ENCODE measurements at regions not wholly inside any gene's neighbourhood (a gene's known extent, or its start where the extent isn't known, plus 50 kb on each side); places are given as distances from the start of the nearest gene placed in this dataset.

- TF ChIP-seq, protein P1, sequence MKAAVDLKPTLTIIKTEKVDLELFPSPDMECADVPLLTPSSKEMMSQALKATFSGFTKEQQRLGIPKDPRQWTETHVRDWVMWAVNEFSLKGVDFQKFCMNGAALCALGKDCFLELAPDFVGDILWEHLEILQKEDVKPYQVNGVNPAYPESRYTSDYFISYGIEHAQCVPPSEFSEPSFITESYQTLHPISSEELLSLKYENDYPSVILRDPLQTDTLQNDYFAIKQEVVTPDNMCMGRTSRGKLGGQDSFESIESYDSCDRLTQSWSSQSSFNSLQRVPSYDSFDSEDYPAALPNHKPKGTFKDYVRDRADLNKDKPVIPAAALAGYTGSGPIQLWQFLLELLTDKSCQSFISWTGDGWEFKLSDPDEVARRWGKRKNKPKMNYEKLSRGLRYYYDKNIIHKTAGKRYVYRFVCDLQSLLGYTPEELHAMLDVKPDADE (CRISPR knock-in tag; IDR thresholded peaks at IDR 0.05): no peak
- TF ChIP-seq DZIP1 (CRISPR knock-in tag; IDR thresholded peaks at IDR 0.05) (no peak), ZNF3 (CRISPR knock-in tag; IDR thresholded peaks at IDR 0.05) (no peak), HNRNPLL (IDR thresholded peaks at IDR 0.05; ENCODE audit: low read depth, low read length, poor library complexity, severe bottlenecking) (no peak), YEATS4 (CRISPR knock-in tag; IDR thresholded peaks at IDR 0.05; ENCODE audit: borderline replicate concordance) (peak; percentile 10; the same call in 1 of the 2 replicates), NCOA1 (CRISPR knock-in tag; IDR thresholded peaks at IDR 0.05) (no peak), DPF2 (CRISPR knock-in tag; IDR thresholded peaks at IDR 0.05; ENCODE audit: borderline replicate concordance, low read depth) (no peak), KLF15 (CRISPR knock-in tag; IDR thresholded peaks at IDR 0.05; ENCODE audit: borderline replicate concordance) (no peak), ISX (CRISPR knock-in tag; conservative IDR thresholded peaks at IDR 0.05) (no peak), CHD2 (IDR thresholded peaks at IDR 0.05; ENCODE audit: low read depth, low read length) (no peak), GPN1 (CRISPR knock-in tag; IDR thresholded peaks at IDR 0.05; ENCODE audit: borderline replicate concordance) (no peak), ZNF878 (CRISPR knock-in tag; IDR thresholded peaks at IDR 0.05) (no peak), ZNF18 (CRISPR knock-in tag; IDR thresholded peaks at IDR 0.05; ENCODE audit: insufficient replicate concordance) (no peak), ZNF33A (CRISPR knock-in tag; IDR thresholded peaks at IDR 0.05; ENCODE audit: borderline replicate concordance) (0 out of 2 replicates have a peak, but pooled peaks have one; percentile 70), HDAC2 (CRISPR knock-in tag; IDR thresholded peaks at IDR 0.05) (no peak)
- TF ChIP-seq, protein P2, sequence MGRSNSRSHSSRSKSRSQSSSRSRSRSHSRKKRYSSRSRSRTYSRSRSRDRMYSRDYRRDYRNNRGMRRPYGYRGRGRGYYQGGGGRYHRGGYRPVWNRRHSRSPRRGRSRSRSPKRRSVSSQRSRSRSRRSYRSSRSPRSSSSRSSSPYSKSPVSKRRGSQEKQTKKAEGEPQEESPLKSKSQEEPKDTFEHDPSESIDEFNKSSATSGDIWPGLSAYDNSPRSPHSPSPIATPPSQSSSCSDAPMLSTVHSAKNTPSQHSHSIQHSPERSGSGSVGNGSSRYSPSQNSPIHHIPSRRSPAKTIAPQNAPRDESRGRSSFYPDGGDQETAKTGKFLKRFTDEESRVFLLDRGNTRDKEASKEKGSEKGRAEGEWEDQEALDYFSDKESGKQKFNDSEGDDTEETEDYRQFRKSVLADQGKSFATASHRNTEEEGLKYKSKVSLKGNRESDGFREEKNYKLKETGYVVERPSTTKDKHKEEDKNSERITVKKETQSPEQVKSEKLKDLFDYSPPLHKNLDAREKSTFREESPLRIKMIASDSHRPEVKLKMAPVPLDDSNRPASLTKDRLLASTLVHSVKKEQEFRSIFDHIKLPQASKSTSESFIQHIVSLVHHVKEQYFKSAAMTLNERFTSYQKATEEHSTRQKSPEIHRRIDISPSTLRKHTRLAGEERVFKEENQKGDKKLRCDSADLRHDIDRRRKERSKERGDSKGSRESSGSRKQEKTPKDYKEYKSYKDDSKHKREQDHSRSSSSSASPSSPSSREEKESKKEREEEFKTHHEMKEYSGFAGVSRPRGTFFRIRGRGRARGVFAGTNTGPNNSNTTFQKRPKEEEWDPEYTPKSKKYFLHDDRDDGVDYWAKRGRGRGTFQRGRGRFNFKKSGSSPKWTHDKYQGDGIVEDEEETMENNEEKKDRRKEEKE (IDR thresholded peaks at IDR 0.05): no peak
- TF ChIP-seq, protein P3, sequence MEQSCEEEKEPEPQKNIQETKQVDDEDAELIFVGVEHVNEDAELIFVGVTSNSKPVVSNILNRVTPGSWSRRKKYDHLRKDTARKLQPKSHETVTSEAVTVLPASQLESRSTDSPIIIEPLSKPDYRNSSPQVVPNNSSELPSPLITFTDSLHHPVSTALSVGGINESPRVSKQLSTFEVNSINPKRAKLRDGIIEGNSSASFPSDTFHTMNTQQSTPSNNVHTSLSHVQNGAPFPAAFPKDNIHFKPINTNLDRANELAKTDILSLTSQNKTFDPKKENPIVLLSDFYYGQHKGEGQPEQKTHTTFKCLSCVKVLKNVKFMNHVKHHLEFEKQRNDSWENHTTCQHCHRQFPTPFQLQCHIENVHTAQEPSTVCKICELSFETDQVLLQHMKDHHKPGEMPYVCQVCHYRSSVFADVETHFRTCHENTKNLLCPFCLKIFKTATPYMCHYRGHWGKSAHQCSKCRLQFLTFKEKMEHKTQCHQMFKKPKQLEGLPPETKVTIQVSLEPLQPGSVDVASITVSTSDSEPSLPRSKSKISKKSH (CRISPR knock-in tag; IDR thresholded peaks at IDR 0.05; ENCODE audit: borderline replicate concordance): no peak
- TF ChIP-seq, protein P4, sequence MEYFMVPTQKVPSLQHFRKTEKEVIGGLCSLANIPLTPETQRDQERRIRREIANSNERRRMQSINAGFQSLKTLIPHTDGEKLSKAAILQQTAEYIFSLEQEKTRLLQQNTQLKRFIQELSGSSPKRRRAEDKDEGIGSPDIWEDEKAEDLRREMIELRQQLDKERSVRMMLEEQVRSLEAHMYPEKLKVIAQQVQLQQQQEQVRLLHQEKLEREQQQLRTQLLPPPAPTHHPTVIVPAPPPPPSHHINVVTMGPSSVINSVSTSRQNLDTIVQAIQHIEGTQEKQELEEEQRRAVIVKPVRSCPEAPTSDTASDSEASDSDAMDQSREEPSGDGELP (IDR thresholded peaks at IDR 0.05; ENCODE audit: borderline replicate concordance, low read depth): no peak
Measured at GRCh38 chr17:77299256-77300015, 158.7 kb downstream of the SEC14L1 start (continued).

Measured in HepG2 (cell line).